Inflammatory macrophage treated with lipopolysaccharide for 4 hours (primary cell): ENCODE measurements at regions not wholly inside any gene's neighbourhood (a gene's known extent, or its start where the extent isn't known, plus 50 kb on each side); places are given as distances from the start of the nearest gene placed in this dataset.

Source experiments
- DNase-seq: peaks from one replicate; pipeline ENCODE4 v3.0.0-alpha.2; 2020

GRCh38 chr3:23665741-23666140, 140.0 kb upstream of the UBE2E1 start:
- DNase-seq: no peak

GRCh38 chr3:23666818-23667217, 138.9 kb upstream of the UBE2E1 start:
- no peak for DNase-seq

GRCh38 chr3:23667536-23668429, 138.0 kb upstream of the UBE2E1 start:
- DNase-seq: no peak

- DNase-seq: no peak
Observed at GRCh38 chr3:23668430-23668904, 137.3 kb upstream of the UBE2E1 start.

- no peak for DNase-seq
Observed at GRCh38 chr3:23669541-23670255, 136.1 kb upstream of the UBE2E1 start.

- DNase-seq: peak; percentile 12
Observed at GRCh38 chr3:23671851-23672589, 133.7 kb upstream of the UBE2E1 start.

- DNase-seq: no peak
Observed at GRCh38 chr3:23672628-23673027, 133.1 kb upstream of the UBE2E1 start.

- DNase-seq: no peak
Observed at GRCh38 chr3:23675010-23675409, 130.7 kb upstream of the UBE2E1 start.

GRCh38 chr3:23676093-23676492, 129.7 kb upstream of the UBE2E1 start:
- DNase-seq: no peak

- DNase-seq: no peak
Observed at GRCh38 chr3:23682646-23683045, 123.1 kb upstream of the UBE2E1 start.

GRCh38 chr3:23685541-23686258, 120.1 kb upstream of the UBE2E1 start:
- DNase-seq: peak; percentile 74

- no peak for DNase-seq
Observed at GRCh38 chr3:23686519-23686918, 119.2 kb upstream of the UBE2E1 start.

GRCh38 chr3:23691357-23691895, 114.3 kb upstream of the UBE2E1 start:
- no peak for DNase-seq

GRCh38 chr3:23696842-23697241, 108.9 kb upstream of the UBE2E1 start:
- peak; percentile 19 for DNase-seq

- no peak for DNase-seq
Observed at GRCh38 chr3:23697416-23697815, 108.3 kb upstream of the UBE2E1 start.

GRCh38 chr3:23698652-23699313, 107.0 kb upstream of the UBE2E1 start:
- no peak for DNase-seq

- peak; percentile 70 for DNase-seq
Observed at GRCh38 chr3:23700616-23701015, 105.1 kb upstream of the UBE2E1 start.

GRCh38 chr3:23701716-23702597, 103.8 kb upstream of the UBE2E1 start:
- no peak for DNase-seq

- DNase-seq: no peak
Observed at GRCh38 chr3:23704298-23704697, 101.5 kb upstream of the UBE2E1 start.

GRCh38 chr3:23706111-23706510, 99.6 kb upstream of the UBE2E1 start:
- DNase-seq: peak; percentile 71

GRCh38 chr3:23709987-23710386, 95.8 kb upstream of the UBE2E1 start:
- no peak for DNase-seq
